Kidney tubule cell (primary cell): ENCODE measurements at regions not wholly inside any gene's neighbourhood (a gene's known extent, or its start where the extent isn't known, plus 50 kb on each side); places are given as distances from the start of the nearest gene placed in this dataset.
"Not testable (repeated sequence)": the region's sequence is repeated elsewhere in the genome, so short reads cannot be mapped to it uniquely, and the experiment has no call there.

Experiments used
- DNase-seq: peaks from one replicate; pipeline ENCODE4 v3.0.0-alpha.2; 2018; ENCODE audit warnings: low spot score

DNA sequence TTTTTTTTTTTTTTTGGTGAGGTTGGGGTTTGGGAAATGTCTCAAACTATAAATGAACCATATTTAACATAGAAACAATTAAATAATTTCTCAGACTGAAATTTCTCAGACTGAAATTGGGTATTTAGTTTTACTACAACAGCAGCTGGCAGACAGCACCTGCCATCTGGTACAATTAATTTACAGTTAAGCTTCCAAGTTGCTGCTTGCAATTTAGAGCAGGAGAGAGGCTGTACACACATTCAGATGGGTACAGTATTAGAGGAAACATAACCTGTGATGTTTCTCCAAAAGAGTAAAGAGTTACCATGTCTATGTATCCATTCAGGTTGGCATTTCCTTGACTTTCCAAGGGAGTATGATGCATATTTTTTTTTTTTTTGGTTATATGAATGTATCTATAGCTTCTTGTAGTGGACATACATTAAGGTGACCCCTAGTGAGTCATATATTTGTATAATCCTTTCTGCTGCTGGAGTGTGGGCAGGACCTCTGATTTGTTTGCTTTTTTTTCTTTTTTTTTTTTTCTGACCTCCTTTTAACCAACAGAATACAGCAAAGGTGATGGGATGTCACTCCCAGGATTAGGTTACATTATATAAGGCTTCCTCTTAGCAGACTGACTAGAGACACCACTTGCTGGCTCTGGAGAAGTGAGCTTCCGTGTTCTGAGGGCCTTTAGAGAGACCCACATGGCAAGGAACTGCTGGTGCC is 201.7 kb downstream of the PTH2R start:
- DNase-seq, result peak; percentile 1

DNA sequence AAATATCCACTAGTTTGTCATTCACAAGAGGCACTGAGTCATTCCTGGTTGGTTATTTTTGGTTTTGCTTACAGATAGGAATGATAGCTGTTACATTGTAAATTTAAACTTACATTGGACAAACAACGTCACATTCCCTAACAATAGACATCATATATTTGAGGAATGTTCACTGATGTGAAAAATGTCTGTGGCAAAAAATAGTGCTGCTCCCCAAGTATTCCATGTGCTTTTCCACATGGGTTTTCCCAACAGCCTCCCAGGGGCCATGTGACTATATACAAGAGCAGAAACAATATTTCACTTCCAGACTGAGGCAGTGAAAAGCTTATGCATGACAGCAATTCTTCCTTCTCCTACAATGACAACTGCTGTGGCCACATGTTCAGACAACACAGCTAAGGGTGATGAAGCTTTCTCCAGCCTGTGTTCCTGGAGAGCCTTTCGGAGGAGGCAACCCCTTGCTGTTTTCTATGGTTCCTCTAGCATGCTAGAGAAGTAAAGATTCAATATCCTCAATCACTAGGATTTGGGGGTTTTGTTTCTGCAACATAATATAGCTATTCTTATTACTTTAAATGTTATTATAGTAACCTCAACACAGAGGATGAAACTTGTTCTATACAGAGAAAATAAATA is 202.7 kb downstream of the PTH2R start:
- DNase-seq, result peak; percentile 65

DNA sequence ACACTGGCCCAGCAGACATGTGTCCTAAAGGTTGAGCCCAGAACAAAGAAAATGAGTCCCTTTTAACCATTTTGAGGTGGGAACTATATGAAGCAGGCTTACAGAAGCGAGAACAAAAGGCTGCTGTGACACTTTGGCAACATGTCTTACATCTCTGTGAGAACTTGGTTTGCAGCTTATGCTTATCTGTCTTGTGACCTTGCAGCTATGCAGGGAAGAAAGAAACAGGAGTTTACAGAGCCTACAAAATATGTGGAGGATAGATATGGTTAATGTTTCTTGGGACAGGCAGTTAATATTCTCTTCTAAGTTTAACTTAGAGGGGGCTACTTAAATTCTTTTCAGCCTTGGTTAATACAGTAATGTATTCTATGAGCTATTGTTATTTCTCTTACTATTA is 209.1 kb downstream of the PTH2R start:
- DNase-seq, result not testable (repeated sequence)

DNA sequence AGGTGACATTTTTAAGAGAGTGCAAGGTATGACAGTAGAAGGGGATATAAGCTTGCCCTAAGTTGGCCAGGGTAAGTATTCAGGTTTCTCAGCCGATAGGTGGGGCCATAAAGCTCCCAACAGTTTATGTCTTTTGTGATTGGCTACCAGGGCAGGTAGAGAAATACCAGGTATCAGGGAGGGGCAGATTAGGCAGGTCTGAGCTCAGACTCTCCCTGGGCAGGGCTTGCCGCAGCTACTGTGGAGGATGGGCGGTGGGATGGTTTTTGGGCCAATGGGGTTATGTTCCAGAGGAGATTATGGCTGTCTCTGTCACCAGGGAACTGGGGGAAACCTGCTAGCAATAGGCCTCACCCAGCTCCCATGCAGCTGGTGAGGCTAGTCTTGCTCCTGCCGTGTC is 211.6 kb downstream of the PTH2R start:
- DNase-seq, result no peak

DNA sequence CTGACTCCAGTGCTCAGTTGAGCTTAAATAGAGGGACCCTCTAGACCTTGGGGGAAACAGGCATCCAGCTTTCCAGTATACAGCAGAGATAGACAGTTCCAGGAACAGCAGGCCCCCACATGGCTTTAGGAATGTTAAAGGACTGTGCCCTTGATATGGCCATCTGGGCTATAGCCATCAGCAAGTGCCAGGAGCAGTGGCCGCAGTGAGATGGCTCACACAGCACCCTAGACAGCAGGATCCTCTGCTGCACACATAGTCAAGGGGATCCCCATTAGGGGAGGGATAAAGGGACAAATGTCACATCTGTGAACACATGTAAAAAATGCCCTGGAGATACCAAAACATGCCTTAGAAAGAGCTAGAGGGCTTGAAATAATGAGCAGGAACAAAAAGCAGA is 213.4 kb downstream of the PTH2R start:
- no peak for DNase-seq

DNA sequence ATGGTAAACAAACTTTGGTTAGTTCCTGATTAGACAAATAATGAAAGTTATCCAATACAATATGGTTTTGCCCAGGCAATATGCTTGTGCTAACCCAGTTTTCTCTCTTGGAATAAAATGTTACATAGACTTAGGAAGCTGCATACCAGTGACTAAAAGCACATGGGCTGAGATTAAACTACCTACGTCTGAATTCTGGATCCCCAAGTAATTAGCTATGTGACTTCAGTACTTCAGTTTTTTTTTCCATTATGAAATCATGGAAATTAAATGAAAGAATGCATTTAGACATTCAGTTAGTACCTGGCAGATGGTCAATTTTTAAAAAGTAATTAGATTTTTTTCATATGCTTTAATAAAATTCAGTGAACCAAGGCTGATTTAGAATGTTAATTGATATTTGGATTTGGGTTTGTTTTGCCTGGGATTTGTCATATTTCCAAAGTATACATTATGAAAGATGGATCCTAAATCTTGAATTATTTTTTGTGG is 213.9 kb downstream of the PTH2R start:
- no peak for DNase-seq

DNA sequence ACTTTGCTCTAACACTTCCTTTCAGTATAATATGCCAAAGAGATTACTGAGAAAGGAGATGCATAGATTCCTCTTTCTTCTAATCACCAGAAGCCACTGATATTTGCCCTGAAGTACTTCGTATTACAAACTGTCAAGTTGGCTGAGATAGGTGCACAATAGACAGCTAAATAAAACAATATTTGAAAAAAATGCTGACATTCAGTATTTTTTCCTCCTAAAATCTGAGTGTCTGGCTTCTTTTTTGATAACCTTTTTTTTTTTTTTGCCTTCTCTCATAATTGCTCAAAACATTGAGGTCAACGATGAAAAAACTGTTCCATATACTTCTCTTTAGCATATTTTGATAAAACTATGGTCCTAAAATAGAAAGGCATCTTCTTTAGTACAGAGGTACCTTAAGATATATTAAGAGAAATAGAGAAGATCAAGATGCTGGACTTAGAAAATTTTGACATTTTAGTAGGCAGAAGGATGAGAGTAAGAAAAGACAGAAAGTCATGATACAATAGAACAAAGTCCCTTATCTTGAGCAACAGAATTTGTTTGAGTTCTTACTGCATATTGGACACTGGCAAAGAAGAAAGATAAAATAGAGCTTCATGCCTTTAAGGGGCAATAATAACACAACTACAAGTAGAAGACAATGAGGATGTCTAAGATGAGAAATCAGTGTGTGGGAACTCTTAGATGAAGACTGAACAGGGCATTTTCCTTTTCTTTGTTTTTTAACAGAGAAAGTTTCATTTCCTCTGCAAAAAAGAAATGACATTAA is 220.7 kb downstream of the PTH2R start:
- DNase-seq, result no peak

DNA sequence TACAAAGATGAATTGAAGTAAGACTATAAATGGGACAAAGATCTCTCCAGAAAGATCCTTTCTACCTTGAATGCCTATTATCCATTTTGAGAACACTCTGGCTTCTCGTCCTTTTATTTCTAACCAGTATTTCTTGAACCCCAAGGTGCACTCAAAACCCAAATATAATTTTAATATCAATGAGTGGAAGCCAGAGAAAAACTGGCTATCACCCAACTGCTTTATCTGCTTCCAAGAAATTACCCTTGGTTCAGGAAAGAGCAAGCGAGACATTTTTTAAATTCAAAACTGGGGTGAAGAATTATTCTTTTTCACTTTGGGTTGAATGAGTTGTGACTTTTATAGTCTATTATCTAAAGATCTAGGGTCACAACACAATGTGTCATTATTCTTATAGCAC is 221.3 kb downstream of the PTH2R start:
- DNase-seq, result no peak

DNA sequence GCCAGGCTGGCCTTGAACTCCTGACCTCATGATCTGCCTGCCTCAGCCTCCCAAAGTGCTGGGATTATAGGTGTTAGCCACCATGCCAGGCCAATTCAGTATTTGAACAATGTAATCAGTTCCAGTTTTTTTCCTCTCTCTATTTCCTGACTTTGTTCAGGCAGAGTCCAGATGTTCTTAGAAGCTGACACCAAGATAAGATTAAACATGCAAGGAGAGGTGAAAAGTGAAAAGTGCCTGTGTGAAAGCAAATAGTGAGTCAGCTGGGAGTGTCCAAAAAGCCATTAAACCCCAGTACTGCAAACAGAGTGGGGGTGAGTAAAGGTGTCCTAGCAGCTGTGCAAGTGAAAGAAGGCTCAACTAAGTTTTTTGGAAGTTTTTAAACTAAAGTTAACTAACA is 231.5 kb downstream of the PTH2R start:
- DNase-seq, result peak; percentile 63

DNA sequence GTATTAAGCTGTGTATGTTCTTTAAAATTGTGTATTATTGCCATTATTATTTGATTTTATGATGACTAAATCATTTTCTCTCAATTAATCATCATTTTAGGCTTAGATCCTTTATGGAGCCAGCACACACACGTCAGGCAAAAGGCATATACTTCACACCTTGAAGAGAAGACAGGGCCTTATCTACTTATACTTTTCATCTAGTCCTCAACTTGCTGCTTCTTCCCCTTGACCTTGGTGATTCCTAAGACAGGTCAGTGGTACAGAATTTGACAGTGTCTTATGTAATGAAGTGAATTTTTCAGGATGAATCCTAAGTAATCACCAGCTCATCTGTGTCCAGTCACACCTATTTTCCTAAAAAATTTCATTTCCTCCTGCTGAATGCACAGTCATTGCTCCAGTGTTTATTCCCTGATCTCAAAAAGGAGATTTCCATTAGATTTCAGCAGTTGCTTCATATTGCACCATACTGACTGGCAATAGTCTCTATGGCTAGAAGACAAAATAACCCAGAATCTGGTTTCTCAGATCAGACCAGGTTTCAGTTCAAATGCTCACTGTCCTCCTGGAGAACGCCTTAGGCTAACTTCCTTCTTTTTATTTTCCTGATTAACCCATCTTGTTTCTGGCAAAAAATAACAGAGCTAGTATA is 235.7 kb downstream of the PTH2R start:
- DNase-seq, result no peak

DNA sequence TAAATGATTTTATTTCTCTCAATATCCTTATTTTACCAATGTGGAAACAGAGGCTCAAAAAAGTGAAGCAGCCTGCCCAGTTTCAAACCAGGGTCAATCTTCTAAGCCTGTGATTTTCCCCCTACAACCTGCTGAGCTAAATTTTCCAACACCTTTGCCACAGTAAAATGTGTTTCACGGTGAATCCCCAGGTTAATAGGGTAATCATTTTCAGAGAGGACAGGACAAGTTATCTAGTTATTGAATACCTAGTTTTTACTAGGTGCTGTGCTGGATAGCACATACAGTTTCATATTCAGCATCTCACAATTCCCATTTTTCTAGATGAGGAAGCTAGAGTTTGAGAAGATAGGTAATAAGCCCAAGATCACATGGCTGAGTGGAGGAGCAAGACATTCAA is 236.6 kb downstream of the PTH2R start:
- peak; percentile 62 for DNase-seq

DNA sequence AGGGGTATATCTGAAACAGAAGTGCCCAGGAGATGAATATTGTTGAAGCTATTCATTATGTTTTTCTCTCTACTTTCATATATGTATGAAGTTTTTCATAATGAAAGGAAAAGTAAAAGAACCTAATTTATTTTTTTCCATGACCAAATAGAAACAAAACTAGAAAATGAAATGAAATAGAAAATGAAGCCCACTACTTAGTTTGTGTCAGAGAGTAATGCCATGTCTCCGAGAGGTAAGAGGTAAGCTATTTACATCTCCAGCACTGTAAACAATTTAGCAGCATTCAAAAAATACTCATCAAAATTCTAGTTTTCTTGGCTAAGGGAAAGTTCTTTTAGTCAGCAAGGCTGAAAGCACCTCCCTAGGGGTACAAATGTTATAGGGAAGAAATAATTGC is 238.6 kb downstream of the PTH2R start:
- no peak for DNase-seq

DNA sequence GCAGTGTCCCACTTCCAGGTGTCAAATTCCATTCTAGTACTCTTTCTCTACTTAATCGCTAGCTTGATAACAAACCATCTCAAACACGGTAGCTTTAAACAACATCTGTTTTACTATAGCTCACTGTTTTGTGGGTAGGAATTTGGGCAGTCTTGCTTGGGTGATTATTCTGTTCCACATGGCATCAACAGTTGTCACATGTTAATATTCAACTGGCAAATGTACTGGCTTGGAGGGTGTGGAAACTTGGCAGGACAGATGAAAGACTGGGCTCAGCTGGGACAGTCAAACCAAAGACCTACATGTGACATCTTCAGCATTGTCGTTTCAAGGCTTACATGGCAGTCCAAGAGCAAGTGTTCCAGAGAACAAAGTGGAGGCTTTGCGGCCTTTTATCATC is 241.8 kb downstream of the PTH2R start:
- peak; percentile 82 for DNase-seq

DNA sequence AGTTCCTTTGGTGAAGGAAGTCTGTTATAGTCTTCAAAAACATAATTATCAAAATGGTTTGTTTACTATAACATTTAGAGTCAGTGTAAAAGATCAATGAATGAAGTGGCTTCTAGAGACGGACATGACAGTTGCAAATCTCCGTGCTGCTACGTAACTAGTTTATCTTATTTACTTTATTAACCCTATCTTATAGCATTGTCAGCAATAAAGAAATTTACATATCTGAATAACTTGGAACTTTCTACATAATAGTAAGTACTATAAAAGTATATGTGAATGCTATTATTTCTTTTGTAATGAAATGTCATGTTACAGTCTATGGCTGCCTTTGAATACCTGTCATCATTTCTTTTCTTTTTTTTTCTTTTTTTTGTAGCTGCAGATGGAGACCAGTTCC is 246.8 kb downstream of the PTH2R start:
- no peak for DNase-seq

DNA sequence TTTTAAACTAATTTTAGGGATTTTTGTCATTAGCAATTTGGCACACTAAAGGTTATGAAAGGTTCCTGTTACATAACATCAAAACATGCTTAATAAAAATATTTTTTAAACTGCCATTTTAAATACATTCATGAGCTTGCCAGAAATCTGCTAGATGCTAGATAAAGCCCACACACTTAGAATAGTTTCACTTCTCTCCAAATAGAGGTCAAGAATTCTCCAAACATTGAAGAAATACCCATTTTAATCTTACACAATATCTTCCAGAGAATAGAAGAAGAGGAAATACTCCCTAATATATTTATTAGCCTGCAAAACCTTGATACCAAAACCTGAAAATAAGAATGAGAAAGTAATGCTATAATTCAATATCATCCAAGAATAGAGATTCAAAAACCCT is 247.5 kb downstream of the PTH2R start:
- DNase-seq, result no peak

DNA sequence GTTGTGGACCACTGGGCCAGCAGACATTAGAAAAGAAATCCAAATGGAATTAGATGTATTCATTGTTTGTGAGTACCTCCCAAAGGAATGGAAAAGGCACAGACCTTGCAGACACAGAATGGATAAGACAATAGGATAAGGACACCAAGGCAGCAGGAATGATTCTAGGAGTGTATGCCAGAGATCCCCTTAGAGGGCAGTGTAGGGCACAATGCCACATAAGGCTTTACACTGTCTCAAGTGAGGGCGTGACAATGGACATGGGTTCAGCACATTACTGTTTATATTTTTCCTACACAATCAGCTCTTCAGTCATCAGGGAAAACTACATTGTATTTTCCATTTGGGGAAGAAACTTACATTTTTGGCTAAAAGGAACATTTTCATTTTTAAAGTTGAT is 250.9 kb downstream of the PTH2R start:
- DNase-seq, result no peak

DNA sequence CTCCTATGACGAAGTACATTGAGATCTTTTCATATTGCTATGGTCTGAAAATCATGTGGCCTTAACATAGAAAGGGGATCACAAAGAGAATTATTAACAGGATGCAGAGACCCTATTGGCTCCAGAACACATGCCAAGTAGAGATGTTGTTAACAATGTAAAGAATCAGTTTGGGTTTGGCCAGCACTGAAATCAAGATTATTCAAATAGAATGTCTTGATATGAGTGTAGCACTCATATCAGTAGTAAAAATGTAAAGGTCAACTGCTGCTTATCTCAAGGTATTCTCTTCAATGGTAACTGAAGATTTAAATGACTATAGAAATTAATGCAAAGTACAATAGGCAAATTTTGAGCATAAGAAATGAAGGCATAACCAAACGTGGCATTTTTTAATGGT is 262.8 kb downstream of the PTH2R start:
- DNase-seq, result no peak

DNA sequence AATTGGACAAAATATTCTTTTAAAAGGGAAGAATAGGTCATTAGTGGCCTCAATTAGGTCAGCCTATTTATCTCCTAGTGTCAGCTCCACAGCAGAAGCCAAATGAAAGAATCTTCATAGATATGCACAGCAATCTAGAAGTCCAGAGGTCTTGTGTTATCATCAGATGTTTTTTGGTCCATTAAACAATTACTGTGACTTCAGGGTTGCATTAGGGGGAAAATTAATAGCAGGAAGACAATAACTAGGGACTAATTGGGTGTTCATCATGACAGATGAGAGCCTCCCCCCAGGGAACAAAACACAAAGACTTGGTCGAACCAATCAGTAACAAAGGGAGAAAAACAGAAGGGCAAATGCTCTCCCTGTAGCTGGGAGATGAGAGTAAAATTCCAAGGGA is 264.7 kb downstream of the PTH2R start:
- no peak for DNase-seq

DNA sequence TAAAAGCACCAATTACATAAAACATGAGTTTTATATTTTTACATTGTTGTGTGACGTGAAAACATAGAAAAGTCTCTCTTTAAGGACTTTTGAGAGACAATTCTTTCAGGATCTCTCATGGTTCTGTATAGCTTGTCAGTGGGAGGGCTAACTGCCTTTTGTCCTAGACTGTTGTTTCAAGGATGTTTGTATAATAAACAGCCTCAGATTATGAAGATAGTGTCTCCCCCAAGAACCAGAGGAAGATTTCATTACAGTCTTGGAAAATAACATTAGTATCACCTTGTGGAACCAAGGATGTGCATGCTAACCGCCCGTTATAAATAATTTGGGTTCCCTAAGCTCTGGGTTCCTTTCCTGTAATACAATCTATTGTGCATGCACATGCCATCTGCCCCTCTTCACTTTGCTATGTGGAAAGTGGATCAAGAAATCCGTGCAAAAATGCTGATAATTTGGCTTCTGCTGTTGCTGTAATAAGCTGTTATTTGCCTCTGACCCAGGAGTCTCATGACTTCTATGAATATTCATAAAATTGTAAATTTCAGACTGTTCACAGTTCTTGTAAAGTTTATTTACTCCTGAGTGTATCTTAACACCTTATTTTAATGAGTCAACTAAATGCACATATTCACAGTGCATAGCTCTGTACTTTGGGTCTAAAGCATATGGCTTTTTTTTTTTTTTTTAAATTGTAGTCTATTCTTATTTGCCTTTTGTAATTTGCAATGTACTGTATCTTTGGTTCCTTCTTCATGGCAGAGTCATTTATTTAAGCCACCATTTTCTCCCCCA is 265.5 kb downstream of the PTH2R start:
- DNase-seq, result no peak

DNA sequence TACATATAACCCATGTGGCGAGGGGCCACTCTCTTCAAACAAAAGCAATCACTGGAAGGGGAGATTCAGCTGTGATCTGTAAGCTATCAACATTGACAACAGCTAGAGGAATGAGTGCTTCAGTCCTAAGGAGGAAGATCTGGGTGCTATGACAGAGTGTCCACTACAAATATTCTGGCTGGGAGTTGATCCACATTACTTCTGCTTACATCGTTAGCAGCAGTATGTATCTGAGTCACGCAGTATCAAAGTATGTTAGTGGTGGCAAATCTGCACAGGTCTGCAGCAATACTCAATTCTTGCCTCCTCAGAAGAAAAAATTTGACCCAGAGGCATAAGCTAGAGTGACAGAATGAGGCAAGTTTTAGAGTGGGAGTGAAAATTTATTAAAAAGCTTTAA is 267.0 kb downstream of the PTH2R start:
- DNase-seq, result no peak

DNA sequence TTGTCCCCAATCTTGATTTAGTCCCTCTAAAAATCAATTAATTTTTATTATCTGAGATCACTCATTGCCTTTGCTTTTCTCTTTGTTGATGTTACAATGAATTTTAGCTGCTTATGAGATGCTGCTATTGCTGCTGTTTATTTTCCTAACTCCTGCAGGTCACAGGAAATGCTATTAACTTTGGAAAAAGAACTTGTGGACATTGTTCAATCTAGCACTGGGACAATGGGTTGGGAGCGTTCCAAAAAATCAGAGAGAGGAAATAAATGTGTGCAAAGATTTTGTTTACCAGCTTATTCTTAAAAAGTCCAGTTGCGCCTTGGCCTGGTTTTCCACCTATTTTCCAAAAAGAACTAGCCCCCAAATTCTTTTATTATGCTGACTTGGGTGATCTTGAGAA is 268.3 kb downstream of the PTH2R start:
- no peak for DNase-seq

DNA sequence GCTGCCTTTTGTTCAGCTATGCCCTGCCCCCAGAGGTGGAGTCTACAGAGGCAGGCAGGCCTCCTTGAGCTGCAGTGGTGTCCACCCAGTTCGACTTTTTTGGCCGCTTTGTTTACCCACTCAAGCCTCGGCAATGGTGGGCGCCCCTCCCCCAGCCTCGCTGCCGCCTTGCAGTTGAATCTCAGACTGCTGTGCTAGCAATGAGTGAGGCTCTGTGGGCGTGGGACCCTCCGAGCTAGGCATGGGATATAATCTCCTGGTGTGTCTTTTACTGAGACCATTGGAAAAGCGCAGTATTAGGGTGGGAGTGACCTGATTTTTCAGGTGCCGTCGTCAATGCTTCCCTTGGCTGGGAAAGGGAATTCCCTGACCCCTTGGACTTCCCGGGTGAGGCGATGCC is 279.3 kb downstream of the PTH2R start:
- DNase-seq, result not testable (repeated sequence)
